ENCODE measurements at regions not wholly inside any gene's neighbourhood (a gene's known extent, or its start where the extent isn't known, plus 50 kb on each side); places are given as distances from the start of the nearest gene placed in this dataset.

DNA sequence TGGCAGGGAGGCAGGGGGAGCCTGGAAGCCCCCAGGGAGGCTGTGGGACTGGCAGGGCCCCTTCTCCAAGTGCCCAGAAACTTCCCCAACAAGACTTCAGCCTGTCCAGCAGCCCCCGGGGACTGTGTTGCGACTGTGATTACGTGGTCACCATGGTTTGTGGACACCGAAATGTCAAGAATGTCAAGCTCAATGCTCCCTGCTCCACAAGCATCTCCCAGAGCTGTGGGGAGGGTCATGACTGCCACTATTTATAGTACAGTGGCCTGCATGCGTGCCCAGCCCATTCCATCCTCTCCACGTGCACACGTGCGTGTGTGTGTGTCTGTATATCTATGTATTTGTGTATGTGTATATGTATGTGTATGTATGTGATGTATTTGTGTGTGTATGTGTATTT is 93.8 kb upstream of the MBOAT2 start:
- TF ChIP-seq, protein P1, sequence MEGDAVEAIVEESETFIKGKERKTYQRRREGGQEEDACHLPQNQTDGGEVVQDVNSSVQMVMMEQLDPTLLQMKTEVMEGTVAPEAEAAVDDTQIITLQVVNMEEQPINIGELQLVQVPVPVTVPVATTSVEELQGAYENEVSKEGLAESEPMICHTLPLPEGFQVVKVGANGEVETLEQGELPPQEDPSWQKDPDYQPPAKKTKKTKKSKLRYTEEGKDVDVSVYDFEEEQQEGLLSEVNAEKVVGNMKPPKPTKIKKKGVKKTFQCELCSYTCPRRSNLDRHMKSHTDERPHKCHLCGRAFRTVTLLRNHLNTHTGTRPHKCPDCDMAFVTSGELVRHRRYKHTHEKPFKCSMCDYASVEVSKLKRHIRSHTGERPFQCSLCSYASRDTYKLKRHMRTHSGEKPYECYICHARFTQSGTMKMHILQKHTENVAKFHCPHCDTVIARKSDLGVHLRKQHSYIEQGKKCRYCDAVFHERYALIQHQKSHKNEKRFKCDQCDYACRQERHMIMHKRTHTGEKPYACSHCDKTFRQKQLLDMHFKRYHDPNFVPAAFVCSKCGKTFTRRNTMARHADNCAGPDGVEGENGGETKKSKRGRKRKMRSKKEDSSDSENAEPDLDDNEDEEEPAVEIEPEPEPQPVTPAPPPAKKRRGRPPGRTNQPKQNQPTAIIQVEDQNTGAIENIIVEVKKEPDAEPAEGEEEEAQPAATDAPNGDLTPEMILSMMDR (IDR thresholded peaks at IDR 0.05; ENCODE audit: insufficient read depth, low read length, poor library complexity, severe bottlenecking): no peak
- no peak for TF ChIP-seq EZH2phosphoT487 (conservative IDR thresholded peaks at IDR 0.05; ENCODE audit: low read length)
